ENCODE measurements at regions not wholly inside any gene's neighbourhood (a gene's known extent, or its start where the extent isn't known, plus 50 kb on each side); places are given as distances from the start of the nearest gene placed in this dataset.

GRCh38 chr20:23299673-23300050 is 50.9 kb upstream of the NXT1 start:
- no peaks in the 10 kb centered on the region for H3K27me3 ChIP-seq (ENCODE audit: insufficient read depth, low read length)
- no peaks in the 10 kb centered on the region for H3K9me3 Mint-ChIP-seq (ENCODE audit: unreplicated experiment)
- FAIRE-seq: no peak

DNA sequence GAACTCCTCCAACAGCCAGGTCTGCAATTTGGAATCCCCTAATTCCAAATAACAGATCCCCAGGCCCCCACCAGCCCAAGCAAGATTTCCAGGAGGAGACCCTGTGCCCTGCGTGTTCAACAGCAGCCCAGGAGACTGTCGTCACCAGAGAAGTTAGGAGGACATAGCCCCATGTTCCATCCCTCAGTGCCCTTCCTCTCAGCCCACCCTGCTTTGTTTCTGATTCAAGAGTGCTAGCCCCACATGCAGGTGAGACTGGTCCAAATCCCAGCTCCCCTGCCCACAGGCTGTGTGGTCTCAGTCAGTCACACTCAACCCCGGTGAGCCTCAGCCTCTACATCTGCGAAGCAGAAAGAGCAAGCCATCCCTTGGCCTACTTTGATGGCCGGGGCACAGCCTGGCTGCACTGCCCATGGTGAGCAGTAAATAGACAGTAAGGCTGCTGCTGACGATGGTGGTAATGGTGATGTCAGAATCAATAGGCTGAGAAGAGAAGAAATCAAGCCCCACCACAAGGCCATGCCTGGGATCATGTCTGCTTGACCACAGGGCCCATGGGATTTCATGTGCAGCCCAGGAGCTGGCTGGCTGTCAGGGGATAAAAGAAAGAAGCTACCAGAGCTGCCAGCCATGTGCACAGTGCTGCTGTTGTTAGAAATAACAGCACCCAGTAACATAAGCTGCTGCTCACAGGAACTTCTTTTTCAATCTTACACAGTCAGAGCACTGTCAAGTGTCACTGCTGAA is 51.5 kb upstream of the NXT1 start:
- FAIRE-seq (no peak), DNase-seq (ENCODE audit: low read depth) (no peak)
- Histone ChIP-seq H3K79me2 (ENCODE audit: insufficient read depth, low read length) (no peaks in the 10 kb centered on the region), H3K9ac (ENCODE audit: low read length) (no peak overlapping the region), H3K36me3 (ENCODE audit: insufficient read depth, low read length) (no peaks in the 10 kb centered on the region), H2AFZ (ENCODE audit: low read depth, low read length) (no peak overlapping the region), H3K4me3 (ENCODE audit: insufficient read depth, low read depth, low read length) (no peak overlapping the region), H3K9me3 (ENCODE audit: insufficient read depth, low read depth, low read length) (no peaks in the 10 kb centered on the region), H3K27me3 (ENCODE audit: insufficient read depth, low read length) (no peaks in the 10 kb centered on the region), H3K4me1 (ENCODE audit: insufficient read depth, low read length) (no peaks in the 10 kb centered on the region), H3K27ac (ENCODE audit: low read depth, low read length) (no peak overlapping the region), H3K4me2 (ENCODE audit: low read length) (no peak overlapping the region), H4K20me1 (ENCODE audit: insufficient read depth, low read length) (no peaks in the 10 kb centered on the region)
- Mint-ChIP-seq H3K9me3 (ENCODE audit: unreplicated experiment) (no peaks in the 10 kb centered on the region), H3K27me3 (ENCODE audit: low read depth, unreplicated experiment) (peaks cover 60% of the 10 kb centered on the region), H3K4me1 (ENCODE audit: low read depth, unreplicated experiment) (peaks cover 3% of the 10 kb centered on the region), H3K4me3 (ENCODE audit: unreplicated experiment) (no peak overlapping the region), H3K27ac (ENCODE audit: unreplicated experiment) (no peak overlapping the region), H3K36me3 (ENCODE audit: low read depth, unreplicated experiment) (no peaks in the 10 kb centered on the region)
- TF ChIP-seq, protein P1, sequence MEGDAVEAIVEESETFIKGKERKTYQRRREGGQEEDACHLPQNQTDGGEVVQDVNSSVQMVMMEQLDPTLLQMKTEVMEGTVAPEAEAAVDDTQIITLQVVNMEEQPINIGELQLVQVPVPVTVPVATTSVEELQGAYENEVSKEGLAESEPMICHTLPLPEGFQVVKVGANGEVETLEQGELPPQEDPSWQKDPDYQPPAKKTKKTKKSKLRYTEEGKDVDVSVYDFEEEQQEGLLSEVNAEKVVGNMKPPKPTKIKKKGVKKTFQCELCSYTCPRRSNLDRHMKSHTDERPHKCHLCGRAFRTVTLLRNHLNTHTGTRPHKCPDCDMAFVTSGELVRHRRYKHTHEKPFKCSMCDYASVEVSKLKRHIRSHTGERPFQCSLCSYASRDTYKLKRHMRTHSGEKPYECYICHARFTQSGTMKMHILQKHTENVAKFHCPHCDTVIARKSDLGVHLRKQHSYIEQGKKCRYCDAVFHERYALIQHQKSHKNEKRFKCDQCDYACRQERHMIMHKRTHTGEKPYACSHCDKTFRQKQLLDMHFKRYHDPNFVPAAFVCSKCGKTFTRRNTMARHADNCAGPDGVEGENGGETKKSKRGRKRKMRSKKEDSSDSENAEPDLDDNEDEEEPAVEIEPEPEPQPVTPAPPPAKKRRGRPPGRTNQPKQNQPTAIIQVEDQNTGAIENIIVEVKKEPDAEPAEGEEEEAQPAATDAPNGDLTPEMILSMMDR (IDR thresholded peaks at IDR 0.05; ENCODE audit: insufficient read depth, low read depth, low read length): no peak
- no peak for TF ChIP-seq EZH2 (IDR thresholded peaks at IDR 0.05; ENCODE audit: insufficient read depth, low read length)

More at GRCh38 chr20:23299673-23300050, 50.9 kb upstream of the NXT1 start:
- no peaks in the 10 kb centered on the region for H3K36me3 ChIP-seq (ENCODE audit: insufficient read depth, low read length)
- H3K9ac ChIP-seq (ENCODE audit: low read length): no peak overlapping the region
- H3K4me3 ChIP-seq (ENCODE audit: insufficient read depth, low read depth, low read length): no peak overlapping the region
- DNase-seq (ENCODE audit: low read depth): no peak
- H3K27ac ChIP-seq (ENCODE audit: low read depth, low read length): no peak overlapping the region
- TF ChIP-seq EZH2 (IDR thresholded peaks at IDR 0.05; ENCODE audit: insufficient read depth, low read length): no peak
- TF ChIP-seq, protein P1 (IDR thresholded peaks at IDR 0.05; ENCODE audit: insufficient read depth, low read depth, low read length): no peak
- Mint-ChIP-seq H3K27me3 (ENCODE audit: low read depth, unreplicated experiment) (peaks cover 55% of the 10 kb centered on the region), H3K4me1 (ENCODE audit: low read depth, unreplicated experiment) (peaks cover 3% of the 10 kb centered on the region), H3K27ac (ENCODE audit: unreplicated experiment) (no peak overlapping the region), H3K4me3 (ENCODE audit: unreplicated experiment) (no peak overlapping the region), H3K36me3 (ENCODE audit: low read depth, unreplicated experiment) (no peaks in the 10 kb centered on the region)
- H2AFZ ChIP-seq (ENCODE audit: low read depth, low read length): no peak overlapping the region
- no peaks in the 10 kb centered on the region for H3K9me3 ChIP-seq (ENCODE audit: insufficient read depth, low read depth, low read length)
- no peaks in the 10 kb centered on the region for H4K20me1 ChIP-seq (ENCODE audit: insufficient read depth, low read length)
- H3K4me1 ChIP-seq (ENCODE audit: insufficient read depth, low read length): no peaks in the 10 kb centered on the region
- no peak overlapping the region for H3K4me2 ChIP-seq (ENCODE audit: low read length)
- no peaks in the 10 kb centered on the region for H3K79me2 ChIP-seq (ENCODE audit: insufficient read depth, low read length)

DNA sequence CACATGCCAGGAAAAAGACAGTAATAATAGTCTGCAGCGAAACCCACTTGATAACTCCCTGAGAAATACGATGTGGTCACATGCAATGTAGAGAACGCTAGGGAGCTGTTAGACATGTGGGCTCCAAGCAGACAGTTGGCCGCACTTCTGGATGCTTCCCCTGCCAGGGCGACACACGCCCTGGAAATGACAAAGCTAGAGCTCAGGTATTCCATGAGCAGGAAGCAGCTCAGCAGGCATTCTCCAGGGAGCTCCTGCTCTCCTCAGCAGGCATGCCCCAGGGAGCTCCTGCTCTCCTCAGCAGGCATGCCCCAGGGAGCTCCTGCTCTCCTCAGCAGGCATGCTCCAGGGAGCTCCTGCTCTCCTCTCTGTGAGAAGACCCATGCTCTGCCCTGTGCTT is 52.4 kb upstream of the NXT1 start:
- H3K27ac Mint-ChIP-seq (ENCODE audit: unreplicated experiment): no peak overlapping the region
- no peak overlapping the region for H3K4me3 Mint-ChIP-seq (ENCODE audit: unreplicated experiment)
- Histone ChIP-seq H3K4me1 (ENCODE audit: insufficient read depth, low read length) (no peaks in the 10 kb centered on the region), H4K20me1 (ENCODE audit: insufficient read depth, low read length) (no peaks in the 10 kb centered on the region), H3K27ac (ENCODE audit: low read depth, low read length) (no peak overlapping the region), H3K36me3 (ENCODE audit: insufficient read depth, low read length) (no peaks in the 10 kb centered on the region), H3K4me3 (ENCODE audit: insufficient read depth, low read depth, low read length) (no peak overlapping the region), H3K9ac (ENCODE audit: low read length) (no peak overlapping the region), H3K9me3 (ENCODE audit: insufficient read depth, low read depth, low read length) (peaks cover 6% of the 10 kb centered on the region), H3K27me3 (ENCODE audit: insufficient read depth, low read length) (no peaks in the 10 kb centered on the region), H2AFZ (ENCODE audit: low read depth, low read length) (no peak overlapping the region), H3K79me2 (ENCODE audit: insufficient read depth, low read length) (no peaks in the 10 kb centered on the region), H3K4me2 (ENCODE audit: low read length) (no peak overlapping the region)
- no peaks in the 10 kb centered on the region for H3K36me3 Mint-ChIP-seq (ENCODE audit: low read depth, unreplicated experiment)
- TF ChIP-seq, protein P1 (IDR thresholded peaks at IDR 0.05; ENCODE audit: insufficient read depth, low read depth, low read length): no peak
- no peak for TF ChIP-seq EZH2 (IDR thresholded peaks at IDR 0.05; ENCODE audit: insufficient read depth, low read length)
- FAIRE-seq: no peak
- peaks cover 3% of the 10 kb centered on the region for H3K4me1 Mint-ChIP-seq (ENCODE audit: low read depth, unreplicated experiment)
- no peak for DNase-seq (ENCODE audit: low read depth)
- H3K27me3 Mint-ChIP-seq (ENCODE audit: low read depth, unreplicated experiment): peaks cover 54% of the 10 kb centered on the region
- no peaks in the 10 kb centered on the region for H3K9me3 Mint-ChIP-seq (ENCODE audit: unreplicated experiment)
